ENCODE measurements at regions not wholly inside any gene's neighbourhood (a gene's known extent, or its start where the extent isn't known, plus 50 kb on each side); places are given as distances from the start of the nearest gene placed in this dataset.
A peak's percentile ranks its signal among the peaks of the same experiment; 100 is the strongest.
"Not testable (repeated sequence)": the region's sequence is repeated elsewhere in the genome, so short reads cannot be mapped to it uniquely, and the experiment has no call there.

DNA sequence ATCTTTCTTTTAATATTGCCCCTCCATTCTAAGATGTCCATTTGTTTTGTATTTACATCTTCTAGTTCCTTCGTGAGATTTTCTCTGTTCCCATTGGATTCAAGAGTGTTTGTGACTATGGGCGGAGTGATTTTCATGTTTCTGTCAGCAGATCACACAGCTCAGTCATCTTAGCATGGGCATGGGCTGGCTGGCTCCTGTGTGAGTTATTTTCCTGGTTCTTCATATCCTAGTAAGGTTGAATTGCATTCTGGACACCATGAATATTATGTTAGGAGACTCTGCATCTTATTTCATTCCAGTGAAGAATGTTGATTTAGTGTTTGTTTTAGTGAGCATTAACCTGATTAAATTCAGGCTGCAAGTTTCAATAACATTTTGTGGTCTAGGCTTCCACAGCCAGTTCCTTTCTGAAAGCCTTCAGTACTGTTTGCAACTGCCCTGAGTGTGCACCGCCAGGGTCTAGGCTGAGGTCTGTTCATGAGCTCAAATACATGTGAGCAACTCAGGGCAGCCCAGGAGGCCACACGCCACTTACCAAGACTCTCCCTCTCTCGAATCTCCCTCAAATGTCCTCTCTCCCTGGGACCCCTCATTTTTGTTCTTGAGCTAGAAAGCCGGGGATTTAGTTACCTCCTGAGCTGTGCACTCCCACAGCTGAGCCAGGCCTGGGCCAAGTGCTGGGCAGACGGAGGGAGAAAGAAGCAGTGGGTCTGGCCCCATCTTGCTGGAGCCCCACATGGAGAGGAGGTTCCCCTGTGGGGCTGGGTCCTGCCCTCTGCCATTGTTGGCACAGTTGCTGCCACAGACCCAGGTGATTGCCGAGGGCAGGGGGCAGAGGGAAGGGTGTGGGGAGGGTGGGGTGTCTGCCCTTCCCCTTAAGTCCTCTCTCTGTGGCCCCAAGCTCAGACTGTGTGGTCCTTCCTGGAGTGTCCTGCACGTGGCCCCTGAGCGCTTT, 145.9 kb downstream of the RTP5 start:
- DNase-seq (no peak), ATAC-seq (replicated peaks) (no peak)
- Mint-ChIP-seq H3K36me3 (no peaks in the 10 kb centered on the region), H3K27ac (no peak overlapping the region), H3K4me1 (peaks cover 18 to 28% of the 10 kb centered on the region in 2 donors), H3K27me3 (peaks cover 4 to 5% of the 10 kb centered on the region in 2 donors), H3K4me3 (no peak overlapping the region), H3K9me3 (no peaks in the 10 kb centered on the region)

DNA sequence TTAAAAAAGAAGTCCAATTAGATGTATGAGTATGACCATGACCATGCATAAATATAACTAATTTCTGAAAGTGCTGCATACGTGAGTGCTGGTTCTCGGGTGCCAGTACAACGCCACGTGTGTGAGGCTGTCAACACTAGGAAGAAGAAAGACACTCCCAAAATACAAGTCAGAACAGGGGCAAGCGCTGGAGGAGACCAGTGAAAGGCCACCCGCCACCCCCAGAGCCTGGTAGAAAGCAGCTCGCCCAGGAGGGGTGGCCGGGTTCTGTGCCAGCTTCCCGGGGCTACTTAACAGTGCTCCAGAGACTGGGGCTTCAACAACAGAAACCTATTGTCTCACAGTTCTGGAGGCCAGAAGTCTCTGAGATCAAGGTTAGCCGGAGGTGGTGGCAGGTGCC, 147.6 kb downstream of the RTP5 start:
- Mint-ChIP-seq H3K27me3 (peaks cover 12 to 18% of the 10 kb centered on the region in 2 donors), H3K4me1 (peaks cover 14 to 20% of the 10 kb centered on the region in 2 donors), H3K4me3 (no peak overlapping the region), H3K9me3 (no peaks in the 10 kb centered on the region), H3K27ac (no peak overlapping the region), H3K36me3 (no peaks in the 10 kb centered on the region)
- ATAC-seq (replicated peaks) (no peak), DNase-seq (no peak)

DNA sequence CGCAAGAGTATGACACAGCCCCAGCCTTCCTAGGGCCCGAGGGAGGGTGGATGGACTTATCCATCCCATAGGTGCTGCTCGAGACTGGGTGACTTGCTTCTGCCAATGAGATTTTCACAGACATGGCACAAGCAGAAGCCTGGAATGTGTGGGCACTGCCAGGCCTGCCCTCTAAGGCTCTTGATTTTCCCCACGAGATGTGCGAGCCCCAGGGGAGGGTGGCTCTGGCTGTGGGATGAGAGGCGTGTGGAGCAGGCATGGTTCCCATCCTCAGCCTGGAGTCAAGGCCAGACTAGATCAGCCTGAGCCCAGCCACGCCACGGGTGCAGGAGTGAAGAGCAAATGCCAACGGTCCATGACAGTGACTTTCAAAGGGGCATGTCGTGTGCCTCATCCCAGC, 148.9 kb downstream of the RTP5 start:
- not testable (repeated sequence) for H3K4me3 Mint-ChIP-seq; DNase-seq; H3K36me3 Mint-ChIP-seq; H3K9me3 Mint-ChIP-seq; H3K27ac Mint-ChIP-seq; ATAC-seq (replicated peaks)
- H3K27me3 Mint-ChIP-seq = peaks cover 23 to 32% of the 10 kb centered on the region in 2 donors
- peaks cover 12 to 16% of the 10 kb centered on the region in 2 donors for H3K4me1 Mint-ChIP-seq

DNA sequence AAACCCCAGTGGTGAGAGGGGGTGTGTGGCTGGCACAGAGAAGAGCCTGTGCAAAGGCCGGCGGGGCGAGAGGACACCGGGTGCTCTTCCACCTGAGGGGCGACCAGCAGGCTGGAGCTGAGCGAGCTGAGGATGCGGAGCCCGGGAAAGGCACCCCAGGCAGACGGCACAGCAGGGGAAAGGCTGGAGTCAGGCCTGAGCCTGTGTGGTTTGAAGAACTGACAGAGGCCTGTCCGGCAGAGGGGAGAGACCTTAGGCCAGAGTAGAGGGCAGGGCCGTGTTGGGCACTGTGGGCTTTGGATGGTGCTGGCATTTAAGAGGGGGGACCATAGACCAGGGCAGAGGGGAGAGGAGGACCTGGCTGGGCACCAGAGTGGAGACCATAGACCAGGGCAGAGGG, 149.8 kb downstream of the RTP5 start:
- Mint-ChIP-seq H3K27me3 (peaks cover 25 to 39% of the 10 kb centered on the region in 2 donors), H3K9me3 (no peaks in the 10 kb centered on the region), H3K4me3 (no peak overlapping the region), H3K27ac (no peak overlapping the region), H3K4me1 (peaks cover 12 to 16% of the 10 kb centered on the region in 2 donors), H3K36me3 (no peaks in the 10 kb centered on the region)
- ATAC-seq (replicated peaks) (no peak), DNase-seq (no peak)

DNA sequence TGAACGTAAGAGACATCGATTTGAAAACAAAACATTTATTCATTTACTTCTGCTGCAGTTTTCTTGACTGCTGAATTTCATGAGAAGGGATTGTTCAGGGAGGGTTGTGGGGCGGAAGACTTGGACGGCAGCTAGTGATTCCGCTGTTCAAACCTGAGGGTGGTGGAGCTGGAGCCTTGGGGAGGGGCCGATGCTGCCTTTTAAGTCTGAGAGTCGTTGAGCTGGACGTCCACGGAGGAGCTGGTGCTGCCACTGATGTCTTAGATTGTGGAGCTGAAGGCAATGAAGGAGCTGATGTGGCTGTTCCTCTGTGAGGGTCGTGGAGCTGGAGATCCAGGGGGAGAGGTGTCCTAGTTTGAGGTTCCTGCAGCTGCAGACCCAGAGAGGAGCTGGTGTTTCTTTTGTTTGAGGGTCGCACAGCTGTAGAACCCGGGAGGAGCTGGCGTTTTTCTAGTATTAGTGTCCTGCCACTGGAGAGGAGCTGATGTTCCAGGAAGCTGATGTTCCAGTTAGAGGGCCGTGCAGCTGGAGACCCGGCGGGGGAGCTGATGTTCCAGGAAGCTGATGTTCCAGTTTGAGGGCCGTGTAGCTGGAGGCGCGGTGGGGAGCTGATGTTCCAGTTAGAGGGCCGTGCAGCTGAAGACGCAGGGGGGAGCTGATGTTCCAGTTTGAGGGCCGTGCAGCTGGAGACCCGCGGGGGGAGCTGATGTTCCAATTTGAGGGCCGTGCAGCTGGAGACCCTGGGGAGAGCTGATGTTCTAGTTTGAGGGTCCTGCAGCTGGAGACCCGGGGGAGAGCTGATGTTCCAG, 150.9 kb downstream of the RTP5 start:
- ATAC-seq (replicated peaks) (no peak), DNase-seq (no peak)
- Mint-ChIP-seq H3K36me3 (no peaks in the 10 kb centered on the region), H3K4me1 (peaks cover 12 to 16% of the 10 kb centered on the region in 2 donors), H3K9me3 (no peaks in the 10 kb centered on the region), H3K27ac (peak overlapping the region; percentile 80), H3K27me3 (peaks cover 35 to 49% of the 10 kb centered on the region in 2 donors), H3K4me3 (no peak overlapping the region)

DNA sequence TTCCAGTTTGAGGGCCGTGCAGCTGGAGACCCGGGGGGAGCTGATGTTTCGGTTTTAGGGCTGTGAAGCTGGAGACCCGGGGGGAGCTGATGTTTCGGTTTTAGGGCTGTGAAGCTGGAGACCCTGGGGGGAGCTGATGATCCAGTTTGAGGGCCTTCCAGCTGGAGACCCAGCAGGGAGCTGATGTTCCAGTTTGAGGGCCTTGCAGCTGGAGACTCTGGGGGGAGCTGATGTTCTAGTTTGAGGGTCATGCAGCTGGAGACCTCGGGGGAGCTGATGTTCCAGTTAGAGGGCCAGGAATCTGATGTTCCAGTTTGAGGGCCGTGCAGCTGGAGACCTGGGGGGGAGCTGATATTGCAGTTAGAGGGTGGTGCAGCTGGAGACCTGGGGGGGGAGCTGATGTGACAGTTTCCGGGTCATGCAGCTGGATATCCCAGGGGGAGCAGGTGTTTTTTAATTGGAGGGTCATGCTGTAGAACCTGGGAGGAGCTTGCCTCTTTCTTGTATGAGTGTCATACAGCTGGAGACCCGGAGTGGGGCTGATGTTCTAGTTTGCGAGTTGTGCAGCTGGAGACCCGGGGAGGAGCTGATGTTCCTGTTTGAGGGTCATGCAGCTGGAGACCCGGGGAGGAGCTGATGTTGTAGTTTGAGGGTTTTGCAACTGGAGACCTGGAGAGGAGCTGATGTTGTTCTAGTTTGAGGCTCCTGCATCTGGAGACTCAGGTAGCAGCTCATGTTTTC, 153.2 kb downstream of the RTP5 start:
- no peaks in the 10 kb centered on the region for H3K9me3 Mint-ChIP-seq
- no peak for DNase-seq
- H3K36me3 Mint-ChIP-seq = peaks cover 0 to 2% of the 10 kb centered on the region in 2 donors
- ATAC-seq (replicated peaks) = no peak
- peaks cover 13 to 23% of the 10 kb centered on the region in 2 donors for H3K4me1 Mint-ChIP-seq
- peaks cover 44 to 65% of the 10 kb centered on the region in 2 donors for H3K27me3 Mint-ChIP-seq
- H3K27ac Mint-ChIP-seq = peak overlapping the region; percentile 33
- H3K4me3 Mint-ChIP-seq = no peak overlapping the region

DNA sequence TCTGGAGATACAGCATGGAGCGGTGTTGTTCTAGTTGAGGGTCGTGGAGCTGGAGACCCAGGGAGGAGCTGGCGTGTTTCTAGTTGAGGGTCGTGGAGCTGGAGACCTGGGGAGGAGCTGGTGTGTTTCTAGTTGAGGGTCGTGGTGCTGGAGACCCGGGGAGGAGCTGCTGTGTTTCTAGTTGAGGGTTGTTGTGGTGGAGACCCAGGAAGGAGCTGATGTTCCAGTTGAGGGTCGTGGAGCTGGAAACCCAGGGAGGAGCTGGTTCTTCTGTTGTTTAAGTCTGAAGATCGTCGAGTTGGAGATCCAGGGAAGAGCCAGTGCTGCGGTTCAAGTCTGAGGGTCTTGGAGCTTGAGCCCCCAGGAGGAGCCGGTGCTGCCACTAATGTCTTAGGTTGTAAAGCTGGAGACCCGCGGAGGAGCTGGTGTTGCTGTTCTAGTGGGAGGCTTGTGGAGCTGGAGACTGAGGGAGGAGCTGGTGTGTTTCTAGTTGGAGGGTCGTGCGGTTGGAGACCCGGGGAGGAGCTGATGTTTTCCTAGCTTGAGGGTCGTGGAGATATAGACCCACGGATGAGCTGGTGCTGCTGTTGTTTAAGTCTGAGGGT, 155.3 kb downstream of the RTP5 start:
- no peak for DNase-seq
- no peak for ATAC-seq (replicated peaks)
- Mint-ChIP-seq H3K9me3 (no peaks in the 10 kb centered on the region), H3K4me3 (no peak overlapping the region), H3K36me3 (peaks cover 3 to 6% of the 10 kb centered on the region in 2 donors), H3K27ac (peak overlapping the region; percentile 3), H3K4me1 (peaks cover 12 to 16% of the 10 kb centered on the region in 2 donors), H3K27me3 (peaks cover 56 to 82% of the 10 kb centered on the region in 2 donors)

DNA sequence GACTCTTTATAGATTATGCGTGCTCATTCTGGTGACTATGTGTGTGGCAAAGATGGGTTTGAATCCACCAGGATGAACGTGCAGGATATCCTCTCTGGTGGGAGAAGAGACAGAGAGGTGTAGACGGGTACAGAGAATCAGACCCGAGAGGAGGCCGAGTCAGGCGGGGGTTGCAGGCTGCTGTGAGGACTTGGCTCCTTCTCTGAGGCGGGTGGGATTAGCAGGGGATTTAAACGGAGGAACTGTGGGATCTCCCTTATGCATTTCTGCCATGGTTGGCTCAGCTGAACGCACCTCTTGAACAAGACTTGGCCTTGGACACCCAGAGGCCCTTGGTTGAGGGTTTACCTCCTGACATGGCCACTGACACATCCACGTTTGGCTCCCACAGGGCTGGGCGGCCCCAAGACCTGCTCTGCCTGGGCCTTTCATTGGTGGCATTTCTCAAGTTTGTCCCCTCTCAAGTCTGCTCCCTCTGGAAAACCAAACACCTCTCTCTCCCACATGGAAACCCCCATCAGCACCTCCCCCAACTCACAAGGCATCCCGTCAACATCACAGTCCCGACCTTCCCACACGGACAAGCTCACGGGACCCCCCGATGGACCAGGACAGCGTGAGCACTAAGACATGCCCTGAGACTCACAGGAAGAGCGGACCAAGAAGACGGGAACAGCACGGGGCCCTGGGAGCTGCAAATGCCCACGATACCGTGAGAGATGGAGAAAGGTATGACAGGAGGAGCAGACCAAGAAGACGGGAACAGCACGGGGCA, 158.3 kb downstream of the RTP5 start:
- ATAC-seq (replicated peaks) = no peak
- no peak overlapping the region for H3K27ac Mint-ChIP-seq
- H3K9me3 Mint-ChIP-seq = no peaks in the 10 kb centered on the region
- peaks cover 61 to 83% of the 10 kb centered on the region in 2 donors for H3K27me3 Mint-ChIP-seq
- no peak overlapping the region for H3K4me3 Mint-ChIP-seq
- no peak for DNase-seq
- peaks cover 15 to 20% of the 10 kb centered on the region in 2 donors for H3K4me1 Mint-ChIP-seq
- peaks cover 3 to 9% of the 10 kb centered on the region in 2 donors for H3K36me3 Mint-ChIP-seq

DNA sequence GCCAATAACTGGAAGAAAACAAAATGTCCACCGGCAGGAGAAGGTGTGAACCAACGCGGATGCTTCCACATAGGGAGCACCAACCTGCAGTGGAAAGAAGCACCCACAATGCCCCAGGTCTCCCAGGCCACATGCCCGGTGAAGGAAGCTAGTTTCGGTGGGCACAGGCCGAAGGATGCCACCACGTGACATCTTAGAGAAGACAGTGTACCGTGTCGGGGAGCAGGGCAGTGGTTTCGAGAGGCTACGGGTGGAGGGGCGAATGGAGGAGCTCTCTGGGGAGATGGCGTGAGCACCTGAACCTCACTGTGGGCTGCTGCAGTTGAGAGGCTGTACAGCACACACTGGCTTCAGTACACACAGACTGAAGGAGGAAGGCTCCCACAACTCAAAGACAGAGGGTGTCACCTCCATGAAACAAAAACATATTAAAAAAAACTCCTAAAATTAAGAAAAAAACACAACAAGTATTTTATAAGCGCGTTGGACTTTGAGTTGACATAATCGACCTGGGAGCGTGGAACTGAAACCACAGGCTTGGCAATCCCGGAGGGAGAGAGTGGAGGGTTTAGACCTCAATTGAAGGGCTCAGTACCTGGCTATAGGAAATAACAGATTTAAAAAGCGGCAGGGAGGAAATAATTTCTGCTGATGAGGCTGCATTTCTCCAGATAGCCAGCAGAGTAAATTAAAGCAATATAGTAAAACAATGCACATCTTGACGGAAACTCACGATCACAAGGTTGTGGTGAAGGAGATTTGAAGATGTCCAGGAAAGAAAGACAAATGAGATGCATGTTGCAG, 160.1 kb downstream of the RTP5 start:
- H3K4me3 Mint-ChIP-seq = no peak overlapping the region
- no peak overlapping the region for H3K27ac Mint-ChIP-seq
- no peak for DNase-seq
- H3K4me1 Mint-ChIP-seq = peaks cover 15 to 20% of the 10 kb centered on the region in 2 donors
- H3K9me3 Mint-ChIP-seq = no peaks in the 10 kb centered on the region
- H3K36me3 Mint-ChIP-seq = peaks cover 3 to 9% of the 10 kb centered on the region in 2 donors
- peaks cover 64 to 82% of the 10 kb centered on the region in 2 donors for H3K27me3 Mint-ChIP-seq
- no peak for ATAC-seq (replicated peaks)

DNA sequence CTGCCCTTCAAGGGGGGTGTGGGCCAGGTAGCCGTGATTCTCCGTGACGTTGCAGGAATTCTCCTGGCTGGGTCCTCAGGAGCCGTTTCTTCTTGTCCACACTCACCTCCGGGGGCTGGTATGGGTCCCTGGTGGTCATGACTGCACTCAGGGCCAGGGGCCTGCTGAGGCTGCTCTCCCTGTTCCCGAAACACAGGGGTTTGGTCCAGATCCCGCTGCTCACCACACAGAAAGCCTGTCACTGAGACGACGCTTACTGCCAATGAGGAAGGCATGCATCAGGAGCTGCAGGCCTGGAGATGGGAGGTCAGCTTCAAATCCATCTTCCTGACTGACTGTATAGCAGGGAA, 160.7 kb downstream of the RTP5 start:
- Mint-ChIP-seq H3K4me3 (no peak overlapping the region), H3K27me3 (peaks cover 60 to 78% of the 10 kb centered on the region in 2 donors)
- DNase-seq = no peak

DNA sequence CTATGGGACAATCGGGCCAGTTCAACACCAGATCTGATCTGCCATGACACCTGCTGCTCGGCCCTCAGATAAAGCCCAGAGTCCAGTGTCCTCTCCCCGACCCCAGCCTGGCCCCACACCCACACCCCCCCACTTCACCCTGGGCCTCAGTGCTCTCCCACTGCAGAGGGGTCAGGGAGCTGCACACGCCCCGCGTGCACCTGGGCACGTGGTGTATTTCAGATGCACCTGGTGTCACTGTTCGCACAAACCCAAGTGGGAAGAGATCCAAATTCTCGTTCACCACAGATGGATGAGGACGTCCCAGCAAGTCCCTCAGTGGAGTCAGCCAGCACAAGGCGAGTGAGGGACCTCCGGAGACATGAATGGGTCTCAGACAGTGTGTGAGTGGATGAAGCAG, 161.3 kb downstream of the RTP5 start:
- Mint-ChIP-seq H3K36me3 (peaks cover 3 to 9% of the 10 kb centered on the region in 2 donors), H3K9me3 (no peaks in the 10 kb centered on the region), H3K27ac (no peak overlapping the region), H3K27me3 (peaks cover 61 to 79% of the 10 kb centered on the region in 2 donors), H3K4me1 (peaks cover 15 to 20% of the 10 kb centered on the region in 2 donors), H3K4me3 (no peak overlapping the region)
- ATAC-seq (replicated peaks) = no peak
- DNase-seq = no peak

More for the DNA sequence above, 160.7 kb downstream of the RTP5 start:
- H3K36me3 Mint-ChIP-seq = peaks cover 3 to 9% of the 10 kb centered on the region in 2 donors
- H3K4me1 Mint-ChIP-seq = peaks cover 15 to 20% of the 10 kb centered on the region in 2 donors
- H3K27ac Mint-ChIP-seq = no peak overlapping the region
- H3K9me3 Mint-ChIP-seq = no peaks in the 10 kb centered on the region
- no peak for ATAC-seq (replicated peaks)

DNA sequence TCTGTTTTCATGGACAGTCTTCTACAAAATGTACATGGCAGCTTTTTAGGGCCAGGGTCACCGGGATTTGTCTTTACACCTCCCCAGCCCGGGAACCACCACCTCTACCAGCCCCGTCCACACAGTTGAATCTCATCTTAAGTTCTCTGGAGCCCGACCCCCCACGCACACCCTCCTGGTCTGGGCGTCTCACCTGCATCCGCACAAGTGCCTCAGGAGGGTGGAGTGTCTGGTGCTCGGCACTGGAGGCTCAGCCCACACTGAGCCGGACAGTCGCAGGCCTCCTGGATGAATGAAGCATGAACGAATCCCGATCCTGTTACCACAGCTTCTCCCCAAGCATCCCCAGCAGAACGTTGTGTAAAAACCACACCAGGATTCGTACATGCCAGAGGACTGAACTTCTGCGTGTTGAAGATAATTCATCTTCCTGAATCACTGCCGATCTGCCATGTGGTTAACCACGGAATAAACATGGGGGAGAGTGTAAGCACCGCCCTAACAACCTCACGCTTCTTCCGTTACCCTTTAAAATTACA, 162.0 kb downstream of the RTP5 start:
- H3K4me1 Mint-ChIP-seq = peaks cover 15 to 20% of the 10 kb centered on the region in 2 donors
- DNase-seq (no peak), ATAC-seq (replicated peaks) (peak; percentile 68 to 76)
- H3K27me3 Mint-ChIP-seq = peaks cover 67 to 83% of the 10 kb centered on the region in 2 donors
- H3K27ac Mint-ChIP-seq = no peak overlapping the region
- H3K4me3 Mint-ChIP-seq = peak overlapping the region; percentile 65 to 66
- H3K9me3 Mint-ChIP-seq = no peaks in the 10 kb centered on the region
- peaks cover 3 to 9% of the 10 kb centered on the region in 2 donors for H3K36me3 Mint-ChIP-seq
